CD1c-positive myeloid dendritic cell (primary cell): ENCODE measurements at regions not wholly inside any gene's neighbourhood (a gene's known extent, or its start where the extent isn't known, plus 50 kb on each side); places are given as distances from the start of the nearest gene placed in this dataset.
"Not testable (repeated sequence)": the region's sequence is repeated elsewhere in the genome, so short reads cannot be mapped to it uniquely, and the experiment has no call there.

Source experiments
- DNase-seq: peaks from one replicate; pipeline ENCODE4 v3.0.0-alpha.2; 2016; ENCODE audit errors: extremely low spot score

DNA sequence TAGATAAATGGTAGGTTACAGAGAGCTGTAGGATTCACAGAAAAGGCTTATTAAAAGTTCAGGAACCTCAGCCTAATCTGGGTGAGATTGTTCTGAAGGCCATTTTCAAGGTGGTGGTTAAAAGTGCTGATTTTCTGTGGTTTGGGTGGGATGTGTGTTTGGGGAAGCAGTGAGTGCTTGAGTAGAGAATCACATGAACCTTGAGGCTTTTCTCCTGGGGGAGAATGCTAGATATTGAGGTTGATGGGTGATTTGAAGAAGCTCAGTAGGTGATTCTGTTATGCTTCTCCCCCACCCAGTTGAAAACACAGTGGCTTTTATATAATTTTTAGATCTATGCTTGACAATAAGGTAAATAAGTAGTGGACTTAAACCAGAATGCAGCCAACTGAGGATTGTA, 420.9 kb downstream of the PCNX1 start:
- peak; percentile 34 for DNase-seq

DNA sequence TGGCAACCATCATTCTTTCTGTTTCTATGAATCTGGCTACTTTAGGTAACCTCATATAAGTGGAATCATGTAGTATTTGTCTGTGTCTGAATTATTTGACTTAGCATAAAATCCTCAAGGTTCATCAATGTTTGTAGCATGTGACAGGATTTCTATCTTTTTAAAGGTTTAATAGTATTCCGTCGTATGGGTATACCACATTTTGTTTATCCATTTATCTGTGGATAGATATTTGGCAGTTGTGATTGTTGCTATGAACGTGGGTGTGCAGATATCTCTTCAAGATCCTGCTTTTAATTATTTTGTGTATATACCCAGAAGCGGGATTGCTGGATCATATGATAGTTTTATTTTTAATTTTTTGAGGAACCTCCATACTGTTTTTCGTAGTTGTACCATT, 421.7 kb downstream of the PCNX1 start:
- DNase-seq = no peak

DNA sequence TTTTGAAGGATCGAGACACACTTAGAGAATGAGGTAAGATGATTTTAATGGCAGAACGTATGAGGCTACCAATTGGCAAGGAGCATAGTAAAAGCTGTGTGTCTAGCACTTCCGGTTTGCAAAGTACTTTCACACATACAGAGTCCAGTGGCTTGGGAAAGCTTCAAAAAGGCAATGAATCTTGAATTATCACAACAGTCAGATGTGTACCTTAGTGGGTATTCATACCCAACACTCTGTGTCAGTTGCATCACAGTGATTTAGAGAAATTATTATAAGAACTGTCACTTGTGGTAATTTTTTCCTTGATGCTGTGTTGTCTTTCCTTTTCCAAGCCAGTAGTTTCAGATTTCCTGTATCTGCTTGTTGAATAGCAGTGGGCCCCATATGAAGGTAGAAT, 424.1 kb downstream of the PCNX1 start:
- no peak for DNase-seq

DNA sequence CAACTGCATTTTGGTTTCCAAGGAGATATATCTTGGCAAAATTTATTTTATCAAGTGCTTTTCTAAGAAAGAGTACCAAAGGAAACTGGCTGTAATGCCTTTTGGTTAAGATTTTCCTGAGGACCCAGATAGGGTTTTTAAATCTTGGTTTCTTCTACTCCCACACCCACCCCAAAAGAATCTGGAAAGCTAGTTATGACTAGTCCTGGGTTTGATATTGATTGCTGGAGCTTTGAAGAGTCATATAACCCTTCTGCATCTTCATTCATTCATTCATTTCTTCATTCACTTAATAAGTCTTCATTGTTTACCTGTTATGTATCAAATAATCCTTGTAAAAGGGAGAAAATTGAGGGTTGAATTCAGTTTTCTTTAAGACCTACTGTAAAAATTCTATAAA, 425.2 kb downstream of the PCNX1 start:
- DNase-seq = no peak

DNA sequence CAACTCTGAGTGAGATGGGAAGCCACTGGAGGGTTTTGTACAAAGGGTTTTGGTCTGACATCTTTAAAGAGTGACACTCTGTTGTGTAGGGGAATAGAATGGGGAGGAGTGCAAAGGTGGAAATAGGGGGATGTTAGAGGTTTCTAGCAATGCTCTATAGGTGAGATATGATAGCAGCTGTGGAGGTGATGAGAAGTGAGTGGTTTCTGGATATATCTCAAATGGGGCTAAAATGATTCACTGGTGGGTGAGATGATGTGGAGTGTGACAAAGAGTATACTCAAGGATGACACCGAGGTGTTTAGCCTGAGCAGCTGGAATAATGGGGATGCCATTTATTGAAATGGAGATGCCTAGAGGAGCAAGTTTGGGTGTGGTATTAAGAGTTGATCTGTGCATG, 426.4 kb downstream of the PCNX1 start:
- no peak for DNase-seq

DNA sequence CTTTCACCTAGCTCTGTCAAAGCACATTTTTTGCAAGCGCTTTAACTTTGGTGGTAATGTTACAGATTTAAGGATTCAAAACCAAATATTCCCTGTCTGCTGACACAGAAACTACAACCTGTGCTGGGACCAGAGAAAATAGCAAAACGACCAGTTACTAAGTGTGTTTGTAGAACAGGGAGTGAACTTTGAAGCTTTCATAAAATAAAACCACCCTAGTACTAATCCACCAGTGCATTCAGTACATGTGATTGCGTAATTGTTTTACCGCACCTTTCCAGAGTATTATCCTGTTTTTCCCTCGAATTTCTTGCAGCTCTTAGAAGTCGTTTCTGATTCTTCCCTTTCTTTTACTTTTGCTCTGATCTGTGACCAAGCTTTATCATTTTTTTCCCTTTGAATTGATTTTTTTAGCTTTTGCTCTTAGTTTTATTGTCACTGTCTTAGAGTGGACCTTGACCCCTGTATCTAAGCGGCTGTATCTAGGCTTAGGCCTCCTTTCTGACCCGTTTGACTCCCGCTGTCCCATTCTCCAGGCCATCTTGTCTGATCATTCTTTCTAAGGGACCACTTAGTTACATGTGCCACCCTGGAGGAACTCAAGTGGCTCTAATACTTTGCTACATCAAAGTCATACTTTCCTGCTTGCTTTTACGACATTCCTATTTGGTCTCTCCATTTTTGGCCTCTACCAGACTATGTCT, 429.4 kb downstream of the PCNX1 start:
- no peak for DNase-seq

DNA sequence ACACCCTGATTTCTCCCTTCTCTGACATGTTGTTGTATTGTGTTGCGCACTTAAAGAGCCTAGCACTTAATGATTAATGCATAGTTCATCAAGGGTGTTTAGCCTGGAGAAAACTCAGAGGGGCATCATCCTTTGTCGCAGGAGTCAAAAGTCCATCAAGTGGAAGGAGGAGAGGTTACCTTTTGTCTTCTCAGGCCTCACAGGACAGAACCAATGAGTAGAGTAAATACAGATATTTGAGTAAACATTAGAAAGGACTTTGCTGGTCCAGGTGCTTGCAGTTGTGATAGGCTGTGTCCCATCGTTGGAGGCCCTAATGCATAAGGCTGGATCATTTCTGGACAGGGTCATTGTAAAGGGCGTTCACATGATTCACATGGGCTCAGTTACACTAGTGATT, 430.9 kb downstream of the PCNX1 start:
- DNase-seq = no peak

DNA sequence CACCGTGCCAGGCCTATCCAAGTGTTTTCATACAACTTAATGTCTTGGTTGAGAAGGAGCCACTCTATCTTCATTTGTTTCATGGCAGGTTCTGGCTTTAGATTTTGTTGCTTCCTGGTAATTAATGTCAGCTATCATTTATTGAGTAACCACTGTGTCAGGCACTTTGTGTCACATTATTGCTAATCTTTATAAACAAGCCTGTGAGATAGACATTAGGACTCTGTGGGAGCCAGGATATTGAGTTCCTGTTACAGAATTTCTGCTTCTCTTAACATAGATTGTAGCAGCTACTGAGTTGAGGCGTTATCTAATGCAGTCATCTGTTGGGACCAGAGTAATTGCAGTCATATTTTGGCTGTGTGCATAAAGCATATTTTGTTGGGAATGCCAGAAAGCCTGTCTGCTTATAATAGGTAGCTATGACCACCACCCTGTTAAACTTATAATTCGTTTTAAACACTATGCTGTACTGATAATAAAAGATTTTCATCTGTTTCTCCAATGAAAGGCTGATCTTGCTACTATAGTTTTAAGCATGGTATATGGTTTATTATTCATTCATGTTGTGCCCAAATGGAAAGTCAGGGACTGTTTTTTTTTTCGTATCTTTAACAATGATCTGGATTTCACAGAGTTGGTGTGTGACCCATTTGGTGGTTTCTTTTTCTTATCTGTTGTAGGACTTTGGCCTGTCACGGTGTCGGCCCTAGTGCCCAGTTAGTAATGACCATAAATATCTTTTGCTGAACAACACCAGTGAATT, 432.6 kb downstream of the PCNX1 start:
- DNase-seq = no peak

DNA sequence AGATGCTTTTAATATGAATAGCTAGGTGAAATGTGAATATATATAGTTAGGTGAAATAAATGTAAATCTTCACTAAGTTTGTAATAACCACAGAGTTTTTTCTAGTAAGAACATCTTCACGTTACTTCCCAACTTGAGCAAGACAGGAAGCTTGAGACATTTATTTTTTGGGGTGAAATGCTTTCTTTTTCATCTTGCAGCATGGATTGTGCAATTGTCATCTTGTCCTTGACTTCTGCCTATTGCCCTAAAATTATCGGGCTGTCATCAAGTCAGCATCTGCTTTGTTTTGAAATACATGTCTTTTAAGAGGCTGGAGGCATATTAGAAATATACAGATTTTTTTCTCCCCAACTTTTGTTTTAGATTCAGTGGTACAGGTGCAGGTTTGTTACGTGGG, 433.9 kb downstream of the PCNX1 start:
- peak; percentile 37 for DNase-seq

DNA sequence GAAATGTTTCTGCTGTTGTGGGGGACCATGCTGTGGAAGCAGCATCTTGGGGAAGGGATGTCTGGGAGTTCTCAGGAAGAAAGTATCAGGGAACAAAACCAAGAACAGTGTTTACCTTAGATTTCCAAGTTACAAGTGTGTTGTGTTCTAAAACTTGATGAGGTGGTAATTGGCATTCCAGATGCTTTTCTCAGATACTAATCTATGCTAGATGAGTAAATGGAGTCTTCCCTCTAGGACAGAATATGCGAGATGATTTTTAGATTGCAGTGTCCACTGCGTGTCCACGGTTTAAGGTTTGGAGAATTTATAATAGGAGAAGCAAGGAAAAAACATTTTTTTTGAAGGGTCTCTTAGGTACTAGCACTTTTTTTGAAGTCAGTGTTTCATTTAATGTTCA, 436.5 kb downstream of the PCNX1 start:
- no peak for DNase-seq

DNA sequence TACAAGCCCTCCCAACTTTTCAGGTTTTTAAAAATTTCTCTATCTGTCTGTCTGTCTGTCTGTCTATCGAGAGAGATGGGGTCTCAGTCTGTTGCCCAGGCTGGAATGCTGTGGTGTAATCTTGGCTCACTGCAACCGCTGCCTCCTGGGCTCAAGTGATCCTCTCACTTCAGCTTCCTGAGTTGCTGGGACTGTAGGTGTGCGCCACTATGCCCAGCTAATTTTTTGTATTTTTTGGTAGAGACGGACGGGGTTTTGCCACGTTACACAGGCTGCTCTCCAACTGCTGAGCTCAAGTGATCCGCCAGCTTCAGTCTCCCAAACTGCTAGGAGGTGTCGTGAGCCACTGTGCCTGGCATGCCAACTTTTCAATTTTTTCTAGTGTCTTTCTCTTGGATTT, 437.2 kb downstream of the PCNX1 start:
- no peak for DNase-seq

DNA sequence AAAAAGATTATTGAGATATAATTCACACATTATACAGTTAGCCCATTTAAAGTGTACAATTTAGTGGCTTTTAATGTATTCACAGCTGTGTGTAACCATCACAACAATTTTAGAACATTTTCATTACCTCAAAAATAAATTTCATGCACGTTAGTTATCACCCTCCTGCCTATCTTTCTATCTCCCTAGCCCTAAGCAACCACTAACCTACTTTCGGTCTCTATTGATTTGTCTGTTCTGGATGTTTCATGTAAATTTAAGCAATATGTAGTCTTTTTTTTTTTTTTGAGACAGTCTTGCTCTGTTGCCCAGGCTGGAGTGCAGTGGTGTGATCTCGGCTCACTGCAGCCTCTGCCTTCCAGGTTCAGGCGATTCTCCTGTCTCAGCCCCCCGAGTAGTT, 439.4 kb downstream of the PCNX1 start:
- no peak for DNase-seq

DNA sequence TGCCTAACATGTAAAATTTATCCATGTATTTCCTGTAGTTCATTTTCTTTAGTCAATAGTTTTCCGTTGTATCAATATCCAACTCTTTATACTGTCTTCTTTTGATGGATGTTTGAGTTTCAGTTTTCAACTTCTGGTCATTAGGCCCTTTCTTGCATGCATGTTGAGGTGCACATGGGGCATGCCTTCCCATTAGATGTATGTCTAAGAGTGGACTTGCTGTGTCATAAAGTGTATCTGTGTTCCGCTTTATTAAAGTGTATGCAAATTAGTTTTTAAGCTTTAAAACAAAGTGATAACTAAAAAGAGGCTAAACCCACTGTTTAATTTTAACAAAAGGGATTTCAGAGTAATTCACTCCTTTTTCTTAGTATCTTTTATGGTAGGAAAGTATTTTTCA, 441.1 kb downstream of the PCNX1 start:
- DNase-seq = no peak

DNA sequence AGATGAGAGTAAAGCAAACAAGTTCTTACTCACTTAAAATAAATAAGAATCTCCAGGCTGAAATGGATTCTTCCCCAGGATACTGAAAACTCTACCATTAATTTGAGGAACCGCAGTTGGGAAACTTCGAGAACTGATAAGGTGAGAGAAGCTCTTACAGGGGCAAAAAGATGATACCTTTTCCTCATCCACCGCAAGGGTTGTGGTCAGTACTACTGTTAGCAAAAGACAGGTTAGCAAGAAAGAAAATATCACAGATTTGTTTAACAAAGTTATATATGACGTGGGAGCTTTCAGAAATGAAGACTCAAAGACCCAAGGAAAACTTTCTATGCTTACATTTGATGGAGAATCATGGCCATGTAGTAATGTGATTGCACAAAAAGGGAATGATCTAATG, 441.6 kb downstream of the PCNX1 start:
- no peak for DNase-seq

DNA sequence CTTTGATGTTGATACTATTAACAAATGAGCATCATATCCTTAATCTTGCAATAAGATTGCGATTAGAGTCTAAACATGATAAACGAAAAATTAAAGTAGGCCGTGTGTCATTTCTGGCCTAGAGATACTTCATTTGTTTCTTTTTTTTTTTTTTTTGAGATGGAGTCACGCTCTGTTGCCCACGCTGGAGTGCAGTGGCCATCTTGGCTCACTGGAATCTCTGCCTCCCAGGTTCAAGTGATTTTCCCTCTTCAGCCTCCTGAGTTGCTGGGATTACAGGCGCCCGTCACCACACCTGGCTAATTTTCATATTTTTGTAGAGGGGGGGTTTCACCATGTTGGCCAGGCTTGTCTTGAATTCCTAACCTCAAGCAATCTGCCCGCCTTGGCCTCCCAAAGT, 446.9 kb downstream of the PCNX1 start:
- no peak for DNase-seq

DNA sequence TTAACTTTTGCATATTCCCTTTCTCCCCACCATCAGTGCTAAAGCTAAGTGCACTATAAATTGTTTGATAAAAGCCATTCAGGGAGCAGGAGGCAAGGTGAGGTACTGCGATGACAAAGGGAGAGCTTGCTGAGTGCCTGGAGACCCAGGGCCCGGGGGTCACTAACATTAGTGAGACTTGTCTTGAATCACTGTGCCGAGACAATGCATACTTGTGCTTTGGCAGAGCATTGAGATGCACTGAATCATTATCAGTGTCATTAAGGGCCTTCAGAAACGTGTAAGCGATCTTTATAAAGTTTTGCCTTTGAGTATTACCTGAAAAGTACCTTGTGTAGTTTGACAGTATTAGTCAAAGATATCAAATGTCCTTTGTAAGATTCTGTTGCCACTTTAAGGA, 447.5 kb downstream of the PCNX1 start:
- no peak for DNase-seq

DNA sequence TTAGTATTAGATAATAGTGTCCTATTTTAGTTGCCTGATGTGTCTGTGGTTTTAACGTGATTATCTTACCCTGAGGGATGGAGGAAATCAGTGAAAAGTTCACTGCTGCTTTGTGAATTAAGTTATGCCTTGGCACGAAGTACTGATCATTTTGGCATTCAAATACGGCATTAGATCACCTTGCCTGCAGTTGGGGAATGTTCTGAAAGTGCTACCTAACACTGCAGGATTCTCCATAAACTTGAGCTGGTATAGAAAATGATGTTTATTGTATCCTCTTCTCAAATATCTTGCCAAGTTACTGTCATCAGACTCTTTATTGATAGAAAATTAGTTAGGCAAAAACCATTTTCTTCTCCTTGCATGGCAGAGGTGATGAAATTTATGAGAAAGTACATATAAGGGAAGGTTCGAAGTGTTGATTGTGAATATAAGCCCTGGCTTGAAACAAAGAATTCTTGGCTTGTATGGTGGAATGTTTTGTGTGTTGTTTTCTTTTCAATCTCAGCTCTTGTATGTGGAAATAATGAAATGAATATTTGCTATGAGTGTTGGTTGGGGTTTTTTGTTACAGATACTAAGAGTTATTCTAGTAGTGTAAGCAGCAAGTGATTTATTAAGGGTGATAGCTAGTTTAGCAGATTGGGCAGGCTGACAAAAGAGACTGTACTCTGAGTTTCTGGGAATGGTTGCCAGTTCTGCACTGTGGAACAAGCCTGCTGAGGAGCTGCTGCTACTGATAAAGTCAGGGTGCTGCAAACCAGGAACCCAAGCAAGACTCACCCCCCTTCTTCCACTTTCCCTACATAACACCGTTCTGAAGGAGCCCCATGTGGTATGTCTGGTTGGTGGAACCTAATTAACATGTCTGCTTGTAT, 448.3 kb downstream of the PCNX1 start:
- no peak for DNase-seq

DNA sequence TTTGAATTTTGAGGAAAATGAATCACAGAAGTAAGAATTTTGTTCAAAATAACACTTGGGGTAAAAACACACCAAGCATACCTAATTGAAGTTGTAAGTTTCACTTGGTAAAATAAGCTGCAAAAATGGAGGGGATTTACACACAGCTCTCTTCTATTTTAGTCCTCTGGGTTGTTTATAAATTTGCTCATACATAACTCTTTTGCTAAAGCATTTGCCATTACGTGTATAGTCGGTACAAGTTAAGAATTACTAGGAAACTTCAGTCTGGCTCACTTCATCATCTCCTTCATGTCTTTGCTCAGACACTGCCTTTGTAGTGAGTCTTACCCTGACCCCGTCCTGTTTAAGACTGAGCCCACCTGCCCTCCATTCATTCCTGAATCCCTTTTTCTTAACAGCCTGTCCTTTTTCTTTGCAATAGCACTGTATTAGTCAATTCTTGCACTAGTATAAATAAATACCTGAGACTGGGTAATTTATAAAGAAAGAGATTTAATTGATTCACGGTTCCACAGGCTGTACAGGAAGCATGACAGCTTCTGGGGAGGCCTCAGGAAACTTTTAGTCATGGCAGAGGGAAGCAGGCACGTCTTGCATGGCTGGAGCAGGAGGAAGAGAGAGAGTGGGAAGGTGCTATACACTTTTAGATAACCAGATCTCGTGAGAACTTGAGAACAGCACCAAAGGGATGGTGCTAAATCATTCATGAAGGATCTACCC, 451.1 kb downstream of the PCNX1 start:
- no peak for DNase-seq

DNA sequence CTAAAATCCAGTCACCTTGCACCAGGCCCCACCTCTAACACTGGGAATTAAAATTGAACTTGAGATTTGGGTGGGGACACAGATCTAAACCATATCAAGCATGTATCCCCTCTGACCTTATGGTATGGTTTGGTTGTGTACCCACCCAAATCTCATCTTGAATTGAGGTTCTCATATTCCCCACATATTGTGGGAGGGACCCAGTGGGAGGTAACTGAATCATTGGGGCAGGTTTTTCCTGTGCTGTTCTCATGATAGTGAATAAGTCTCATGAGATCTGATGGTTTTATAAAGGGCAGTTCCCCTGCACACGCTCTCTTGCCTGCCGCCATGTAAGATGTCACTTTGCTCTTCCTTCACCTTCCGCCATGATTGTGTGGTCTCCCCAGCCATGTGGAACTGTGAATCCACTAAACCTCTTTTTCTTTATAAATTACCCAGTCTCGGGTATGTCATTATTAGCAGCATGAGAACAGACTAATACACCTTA, 451.7 kb downstream of the PCNX1 start:
- DNase-seq = not testable (repeated sequence)

DNA sequence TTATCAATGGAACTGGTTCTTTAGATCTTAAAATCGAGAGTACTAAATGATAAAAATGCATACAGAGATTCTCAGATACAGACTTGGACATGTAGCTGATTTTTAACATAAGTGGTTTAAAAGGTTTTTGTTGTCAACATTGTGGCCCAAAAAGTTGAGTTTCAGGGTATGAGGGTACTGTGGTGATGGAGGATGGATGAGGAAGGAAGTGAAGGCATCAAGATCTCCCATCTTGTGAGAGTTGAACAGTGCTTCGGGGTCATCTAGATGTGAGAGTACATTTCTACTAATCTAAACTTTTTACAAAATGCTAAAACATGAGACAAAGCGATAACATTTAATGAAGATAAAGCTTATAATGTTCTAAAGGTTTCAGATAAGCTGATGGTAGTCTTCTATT, 452.6 kb downstream of the PCNX1 start:
- DNase-seq = no peak

DNA sequence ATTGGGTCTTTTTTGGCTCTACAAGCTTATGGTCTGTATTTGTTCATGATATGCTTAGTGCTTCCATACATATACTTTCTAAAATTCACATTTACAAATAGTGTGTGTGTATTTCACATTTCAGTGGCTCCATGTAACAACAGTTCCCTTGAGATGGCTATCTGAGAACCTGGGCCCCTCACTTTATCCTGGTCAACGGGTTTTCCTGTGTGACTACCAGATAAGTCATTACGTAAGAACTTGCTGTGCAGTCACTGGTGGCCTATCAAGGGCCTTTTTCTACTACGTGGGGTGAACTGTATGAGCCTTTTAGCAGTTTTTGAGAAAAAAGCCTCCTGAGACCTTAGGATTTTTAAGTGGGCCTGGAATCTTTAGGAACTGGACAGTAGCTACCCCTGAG, 454.1 kb downstream of the PCNX1 start:
- DNase-seq = peak; percentile 54

DNA sequence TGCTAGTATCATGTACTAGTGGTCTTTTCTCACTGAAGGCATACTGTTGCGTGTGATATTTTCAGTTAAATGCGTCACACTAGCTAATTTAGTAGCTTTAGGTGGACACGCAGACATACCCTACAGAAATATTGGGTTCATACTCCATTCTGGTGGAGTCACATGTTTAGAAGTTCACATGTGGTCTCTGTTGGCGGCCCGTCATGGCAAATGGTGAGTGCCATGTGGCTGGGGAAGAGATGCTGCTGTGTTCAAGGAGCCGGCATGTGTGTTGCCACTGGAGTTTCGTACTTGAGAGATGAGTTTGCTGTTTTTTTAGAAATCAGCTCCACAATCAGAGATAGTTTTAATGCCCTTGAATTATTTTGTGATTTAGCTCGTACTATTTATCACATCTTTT, 454.6 kb downstream of the PCNX1 start:
- no peak for DNase-seq
